Glomerular endothelial cell (primary cell): ENCODE measurements at regions not wholly inside any gene's neighbourhood (a gene's known extent, or its start where the extent isn't known, plus 50 kb on each side); places are given as distances from the start of the nearest gene placed in this dataset.

Source experiments
- DNase-seq: peaks from one replicate; pipeline ENCODE4 v3.0.0-alpha.2; 2011; ENCODE audit warnings: low read depth, low spot score; ENCODE audit errors: extremely low read depth

DNA sequence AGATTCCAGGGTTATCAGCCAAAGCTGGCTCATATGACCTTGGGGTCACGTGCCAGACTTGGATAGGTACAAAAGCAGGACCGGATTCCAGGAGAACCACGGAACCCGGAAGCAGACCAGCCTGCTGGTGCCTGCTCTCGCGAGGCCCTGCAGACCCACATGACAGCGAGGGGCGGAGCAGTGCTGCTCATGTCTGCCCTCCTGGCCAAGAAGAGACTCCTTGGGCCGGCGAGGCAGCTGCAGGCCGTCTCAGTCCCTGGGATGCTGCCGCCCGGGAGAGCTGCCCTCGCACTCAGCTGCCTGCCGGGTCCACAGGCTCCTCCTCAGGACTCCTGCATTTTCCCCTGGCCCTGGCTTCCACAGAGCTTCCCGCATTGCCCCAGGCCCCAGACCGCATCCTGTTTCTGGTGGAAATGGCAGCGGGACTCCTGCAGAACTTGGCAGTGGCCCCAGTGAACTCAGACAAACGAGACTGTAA, 739.5 kb downstream of the SOCS6 start:
- no peak for DNase-seq

DNA sequence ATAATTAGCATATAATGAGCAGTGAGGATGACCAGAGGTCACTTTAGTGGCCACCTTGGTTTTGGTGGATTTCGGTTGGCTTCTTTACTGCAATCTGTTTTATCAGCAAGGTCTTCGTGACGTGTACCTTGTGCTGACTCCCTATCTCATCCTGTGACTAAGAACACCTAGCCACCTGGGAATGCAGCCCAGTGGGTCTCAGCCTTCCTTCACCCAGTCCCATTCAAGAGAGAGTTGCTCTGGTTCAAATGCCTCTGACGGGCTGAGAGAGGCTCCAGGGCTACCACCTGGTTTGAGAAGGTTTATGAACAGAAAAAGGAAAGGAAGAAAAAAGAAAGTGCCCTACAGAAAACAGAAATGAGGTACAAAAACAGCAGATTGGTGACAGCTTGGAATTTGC, 738.7 kb downstream of the SOCS6 start:
- no peak for DNase-seq

DNA sequence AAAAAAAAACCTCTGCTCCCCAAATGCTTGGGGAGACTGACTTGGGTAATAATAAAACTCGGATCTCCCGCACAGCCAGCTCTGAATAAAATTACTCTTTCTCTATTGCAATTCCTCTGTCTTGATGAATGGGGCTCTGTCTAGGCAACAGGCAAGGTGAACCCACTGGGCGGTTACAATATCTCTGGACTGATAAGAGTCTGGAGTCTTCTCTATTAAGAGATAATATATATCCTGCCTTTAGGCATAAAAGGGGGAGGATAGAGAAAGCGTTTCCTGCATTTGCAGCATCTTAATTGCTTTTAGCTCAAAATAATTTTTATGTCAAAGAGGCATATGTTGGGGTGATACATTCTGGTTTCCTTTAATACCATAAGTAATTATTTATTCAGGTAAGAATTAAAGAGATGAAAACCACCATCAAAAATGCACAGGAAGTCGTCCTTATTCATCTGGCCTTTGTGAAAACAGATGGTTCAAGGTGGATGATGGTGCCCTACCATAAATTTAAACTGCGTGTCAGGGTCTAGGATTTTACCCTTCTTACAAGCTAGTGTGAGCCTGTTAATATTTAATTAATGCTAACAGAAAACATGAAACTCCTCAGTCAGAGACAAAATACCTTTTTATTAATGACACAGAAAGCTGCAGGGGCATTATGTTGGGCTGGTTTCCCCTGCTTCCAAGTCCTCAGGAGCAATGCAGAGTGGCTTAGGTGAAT, 736.8 kb downstream of the SOCS6 start:
- DNase-seq, result no peak

DNA sequence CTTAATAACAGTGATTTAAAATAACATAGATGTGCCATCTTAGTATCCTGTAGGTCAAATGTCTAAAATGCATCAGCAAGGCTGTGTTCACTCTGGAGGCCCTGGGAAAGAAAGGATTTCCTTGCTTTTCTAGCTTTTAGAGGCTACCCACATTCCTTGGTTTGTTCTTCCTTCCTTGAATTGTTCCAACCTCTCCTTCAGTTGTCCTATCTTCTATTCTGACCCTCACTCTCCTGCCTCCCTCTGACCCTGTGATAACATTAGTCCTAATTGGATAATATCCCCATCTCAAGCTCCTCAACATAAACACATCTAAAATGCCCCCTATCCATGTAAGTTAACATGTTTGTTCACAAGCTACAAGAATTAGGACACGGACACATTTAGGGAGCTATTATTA, 733.5 kb downstream of the SOCS6 start:
- DNase-seq, result no peak

DNA sequence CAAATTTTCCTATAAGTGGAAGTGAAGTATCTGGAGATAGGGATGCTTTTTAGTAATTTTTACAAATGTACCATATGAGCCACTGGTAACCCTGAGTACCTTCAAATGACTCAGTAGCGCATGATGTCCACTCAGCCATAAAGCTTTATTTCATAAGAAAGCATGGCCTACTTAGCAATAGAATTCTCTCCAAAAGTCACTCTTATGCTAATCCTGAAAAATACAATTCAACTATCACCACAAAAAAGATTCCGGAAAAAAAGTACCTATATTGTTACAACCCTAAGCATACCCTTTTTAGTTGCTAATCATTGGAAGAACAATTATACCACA, 732.2 kb downstream of the SOCS6 start:
- no peak for DNase-seq

DNA sequence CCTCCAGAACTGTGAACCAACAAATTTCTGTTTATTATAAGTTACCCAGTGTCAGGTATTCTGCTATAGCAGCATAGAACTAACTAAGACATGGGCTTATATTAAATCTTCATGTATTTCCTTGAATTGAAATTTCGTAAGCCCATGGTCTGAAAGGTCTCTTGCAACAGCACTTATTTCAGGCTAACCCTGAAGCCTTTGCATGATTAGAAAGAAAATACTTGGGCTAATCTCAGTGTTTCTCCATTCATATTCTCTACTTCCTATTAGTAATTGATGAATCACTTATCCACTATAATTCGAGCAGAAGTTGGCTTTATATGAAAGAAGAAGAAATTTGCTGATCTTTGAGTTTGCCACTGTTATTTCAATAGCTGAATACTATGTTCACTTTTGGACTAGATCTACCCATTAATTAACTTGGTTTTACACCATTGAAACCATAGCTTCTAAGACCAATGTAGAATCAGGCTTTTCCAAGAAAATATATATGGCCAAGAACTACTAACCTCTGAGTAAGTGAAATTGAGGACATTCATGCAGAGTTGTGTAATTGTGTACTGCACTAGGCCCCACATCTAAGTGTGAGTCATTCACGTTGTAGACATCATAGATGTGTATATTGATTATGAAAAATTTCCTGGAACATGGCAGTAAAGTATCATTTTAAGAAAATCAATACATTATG, 731.6 kb downstream of the SOCS6 start:
- DNase-seq, result no peak

DNA sequence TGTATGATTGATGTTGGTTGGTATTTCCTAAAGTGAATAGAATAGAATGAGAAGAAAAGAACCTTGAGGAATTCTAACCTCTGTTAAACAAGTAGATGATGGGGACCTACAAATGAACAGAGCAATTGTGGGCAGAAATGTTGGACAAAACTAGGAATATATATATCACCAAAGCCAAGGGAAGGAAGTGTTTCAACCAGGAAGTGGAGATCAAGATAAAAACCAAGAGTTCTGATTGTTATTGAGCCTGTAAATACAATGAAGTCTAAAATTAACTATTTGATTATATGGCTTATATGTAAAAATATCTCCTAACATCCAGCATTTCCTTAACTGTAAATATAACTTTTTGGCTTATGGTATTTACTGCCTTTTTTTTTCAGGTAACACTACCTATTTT, 730.0 kb downstream of the SOCS6 start:
- DNase-seq, result no peak

DNA sequence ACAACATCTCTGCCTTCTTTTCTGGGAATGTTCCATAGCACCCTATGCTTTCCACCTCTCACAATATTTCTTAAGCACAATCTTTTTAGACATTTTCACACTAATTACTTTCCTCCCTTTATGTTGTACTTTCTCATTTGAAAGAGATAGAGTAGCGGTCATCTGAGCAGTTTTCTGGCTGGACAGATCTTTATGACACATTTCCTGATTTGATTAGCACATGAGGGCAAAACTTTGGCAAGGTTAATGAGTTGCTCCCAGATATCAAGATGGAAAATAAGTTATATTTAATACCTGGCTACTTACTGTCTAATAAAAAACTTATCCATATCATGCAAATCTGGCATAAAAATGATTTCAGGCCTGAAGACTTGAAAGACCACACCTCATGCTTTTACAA, 723.9 kb downstream of the SOCS6 start:
- DNase-seq, result no peak

DNA sequence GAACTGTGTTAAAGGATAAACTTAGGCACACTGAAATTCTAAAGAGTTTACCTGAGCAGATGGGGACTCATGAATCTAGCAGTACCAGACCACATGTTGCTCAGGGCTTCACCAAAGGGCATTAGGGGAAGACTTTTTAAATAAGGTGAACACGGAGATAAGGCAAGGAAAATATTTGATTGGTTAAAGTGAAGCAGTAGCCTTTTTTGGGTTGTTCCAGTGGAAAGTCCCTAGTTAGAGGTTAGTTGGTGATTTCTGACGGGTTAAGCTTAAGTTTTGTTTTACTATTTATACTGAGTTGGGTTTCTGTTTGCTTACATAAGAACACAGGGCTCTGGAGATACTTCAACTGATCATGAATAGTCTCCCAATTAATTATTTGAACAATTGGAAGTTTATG, 722.5 kb downstream of the SOCS6 start:
- DNase-seq, result no peak

DNA sequence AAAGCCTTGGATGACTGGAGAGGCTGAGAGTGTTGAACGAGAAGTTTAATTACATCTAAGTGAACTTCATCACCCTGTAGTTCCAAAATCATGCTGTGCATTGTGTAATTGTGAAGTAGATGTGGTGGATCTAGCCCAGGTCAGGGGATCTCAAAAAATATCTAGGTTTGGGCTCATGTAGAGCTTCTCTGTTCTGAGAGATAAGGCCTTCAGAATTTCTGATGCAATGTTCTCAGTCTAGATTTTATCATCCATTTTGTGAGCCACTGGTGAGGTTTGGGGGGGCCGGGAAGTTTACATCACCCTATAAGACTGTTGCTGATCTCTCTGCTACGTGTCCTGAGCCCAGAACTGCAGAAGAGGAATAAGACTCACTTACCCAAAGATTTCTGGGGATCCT, 719.4 kb downstream of the SOCS6 start:
- DNase-seq, result no peak

DNA sequence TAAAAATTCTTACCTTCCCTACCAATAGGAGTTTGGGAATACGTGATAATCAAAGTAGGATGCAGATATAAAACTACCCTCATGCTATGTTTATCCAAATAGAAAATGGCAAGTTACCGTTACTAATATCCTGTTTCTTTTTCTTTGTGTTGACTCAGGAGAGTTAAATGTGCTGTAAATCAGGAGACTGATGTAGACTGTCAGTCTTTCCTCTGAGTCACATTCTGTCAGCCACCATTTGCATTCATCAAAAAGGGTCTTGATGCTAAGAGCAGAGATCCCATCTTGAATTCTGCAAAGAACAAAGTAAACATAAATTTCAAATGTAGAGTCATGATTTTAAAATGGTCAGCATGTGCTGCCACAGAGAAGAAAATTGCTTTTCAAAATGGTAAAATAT, 712.8 kb downstream of the SOCS6 start:
- no peak for DNase-seq

DNA sequence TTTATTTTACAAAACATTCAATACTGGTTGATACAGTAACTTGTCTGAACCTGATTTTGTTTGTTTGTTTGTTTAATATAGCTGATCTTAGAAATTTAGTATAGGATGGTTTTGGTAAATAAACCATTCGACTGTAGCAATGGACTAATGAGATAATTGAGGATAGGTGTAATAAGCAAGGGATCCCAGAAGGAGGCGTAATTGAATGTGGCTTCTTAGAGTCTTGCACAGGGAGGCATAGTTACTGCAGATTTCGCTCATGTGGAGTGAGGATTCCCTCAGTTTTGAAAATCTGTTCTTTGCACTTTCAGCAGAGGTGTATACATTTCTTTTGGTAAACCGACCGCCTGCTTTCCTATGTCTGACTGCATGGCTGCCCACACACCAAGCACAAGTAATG, 709.6 kb downstream of the SOCS6 start:
- no peak for DNase-seq

DNA sequence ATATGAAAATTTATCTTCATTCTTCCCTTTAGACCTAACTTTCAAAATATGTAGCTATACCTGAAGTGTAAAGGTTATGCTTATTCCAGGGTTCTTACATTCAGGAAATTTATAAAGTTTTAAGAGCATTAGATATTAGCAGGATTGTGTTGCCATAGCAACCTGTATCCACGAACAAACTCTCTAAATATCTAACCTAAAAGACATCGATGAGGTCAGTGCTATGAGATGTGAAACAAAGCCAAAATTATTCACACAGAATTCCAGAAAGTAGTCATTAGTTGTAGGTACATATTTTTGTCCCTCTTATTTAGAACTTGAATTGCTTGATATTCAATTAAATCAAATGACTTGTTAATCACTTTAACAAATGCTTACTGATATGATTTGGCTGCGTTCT, 705.3 kb downstream of the SOCS6 start:
- no peak for DNase-seq

DNA sequence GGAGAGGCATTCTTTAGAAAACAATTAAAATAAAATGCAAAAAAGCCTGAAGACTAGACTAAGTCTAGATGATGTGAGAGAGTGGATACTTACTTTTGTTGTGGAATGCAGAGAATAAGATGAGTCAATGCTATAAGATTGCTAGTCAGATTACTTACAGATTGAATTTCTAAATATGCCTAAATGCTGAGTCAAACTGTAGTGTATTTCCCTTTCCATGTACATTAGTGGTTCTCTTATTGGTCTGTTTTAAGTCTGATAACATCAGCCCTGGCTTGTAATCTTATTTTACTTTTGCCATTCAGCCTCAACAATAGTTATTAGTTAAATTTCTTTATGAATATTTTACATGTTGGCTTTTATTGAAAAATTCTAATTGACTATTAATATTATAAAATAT, 702.7 kb downstream of the SOCS6 start:
- DNase-seq, result no peak

DNA sequence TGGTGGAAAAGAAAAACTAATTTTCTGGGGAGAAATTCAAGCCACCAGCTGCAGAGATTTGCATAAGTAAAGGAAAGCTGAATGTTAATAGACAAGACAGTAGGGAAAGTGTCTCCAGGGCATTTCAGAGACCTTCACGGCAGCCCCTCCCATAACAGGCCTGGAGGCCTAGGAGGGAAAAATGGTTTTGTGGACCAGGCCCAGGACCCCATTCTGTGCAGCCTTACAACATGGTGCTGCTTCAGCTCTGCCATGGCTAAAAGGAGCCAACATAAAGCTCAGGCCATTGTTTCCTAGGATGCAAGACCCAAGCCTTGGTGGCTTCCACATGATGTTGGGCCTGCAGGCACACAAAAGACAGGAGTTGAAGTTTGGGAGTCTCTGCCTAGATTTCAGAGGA, 697.1 kb downstream of the SOCS6 start:
- DNase-seq, result no peak

DNA sequence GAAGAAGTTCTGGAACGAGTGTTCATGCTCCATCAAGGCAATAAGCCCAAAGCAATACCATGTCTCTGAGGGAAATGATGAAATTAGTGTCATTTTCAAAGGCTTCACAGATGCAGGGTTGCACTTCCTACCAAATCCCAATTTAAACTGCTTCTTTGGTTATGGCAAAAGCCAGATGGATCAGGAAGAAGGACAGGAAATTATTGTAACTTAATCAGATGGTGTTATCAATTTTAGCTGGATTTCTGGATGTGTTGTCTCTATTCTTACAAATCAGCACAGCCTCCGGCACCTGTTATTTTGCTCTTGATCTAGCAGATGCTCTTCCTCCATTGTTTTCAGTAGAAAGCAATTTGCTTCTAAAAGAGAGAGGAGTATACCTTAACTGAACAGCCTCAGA, 693.4 kb downstream of the SOCS6 start:
- DNase-seq, result no peak

DNA sequence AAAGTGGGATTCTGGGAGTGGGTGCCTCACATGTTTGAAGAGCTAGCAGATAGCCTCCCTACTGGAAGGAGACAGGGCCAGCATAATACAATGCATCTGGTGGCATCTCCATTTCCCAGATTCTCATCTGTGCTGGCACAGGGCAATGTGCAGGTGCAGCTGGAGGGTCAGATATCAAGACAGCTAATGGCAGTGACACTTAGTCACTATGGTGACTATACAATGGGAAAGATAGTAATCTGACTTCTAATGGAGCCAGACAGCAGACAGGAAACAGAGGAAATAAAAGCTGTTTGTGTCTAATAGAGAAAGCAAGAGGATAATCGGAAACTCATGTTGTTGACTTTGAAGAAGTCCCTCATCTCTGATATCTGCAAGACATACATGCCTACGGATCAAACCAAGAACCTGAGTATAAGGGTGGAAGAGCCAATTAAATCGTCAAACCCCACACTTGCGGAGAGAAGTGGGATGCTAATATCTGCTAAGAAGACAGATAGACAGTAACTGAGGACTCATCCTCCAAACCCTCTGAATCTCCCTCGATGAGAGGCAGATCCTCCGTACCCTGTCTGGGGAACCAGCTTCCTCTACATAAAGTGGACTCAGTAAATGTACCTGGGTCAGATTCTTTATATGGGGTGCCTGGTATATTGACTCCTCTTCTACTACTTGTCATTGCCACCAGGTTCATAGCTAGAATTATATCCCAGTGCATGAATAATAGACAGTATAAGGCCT, 692.7 kb downstream of the SOCS6 start:
- no peak for DNase-seq

DNA sequence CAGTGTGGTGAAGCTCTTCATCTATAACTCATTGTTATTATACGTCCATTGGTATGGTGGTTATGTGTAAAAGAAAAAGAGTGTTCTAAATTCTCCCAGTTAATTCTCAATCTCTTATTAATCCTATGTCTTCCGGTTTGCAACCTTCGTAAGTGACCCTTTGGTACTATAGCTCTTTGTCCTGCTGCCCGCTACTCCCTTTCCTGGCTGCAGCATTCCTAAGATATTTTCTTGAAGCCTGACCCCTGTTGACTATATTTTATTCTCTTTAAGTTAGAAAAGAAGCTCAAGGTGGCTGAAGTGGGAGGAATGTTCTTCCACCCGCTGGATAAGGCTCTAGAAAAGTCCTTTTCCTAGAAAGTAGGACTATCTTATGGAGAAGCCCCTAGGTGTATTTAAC, 684.8 kb downstream of the SOCS6 start:
- DNase-seq, result no peak

DNA sequence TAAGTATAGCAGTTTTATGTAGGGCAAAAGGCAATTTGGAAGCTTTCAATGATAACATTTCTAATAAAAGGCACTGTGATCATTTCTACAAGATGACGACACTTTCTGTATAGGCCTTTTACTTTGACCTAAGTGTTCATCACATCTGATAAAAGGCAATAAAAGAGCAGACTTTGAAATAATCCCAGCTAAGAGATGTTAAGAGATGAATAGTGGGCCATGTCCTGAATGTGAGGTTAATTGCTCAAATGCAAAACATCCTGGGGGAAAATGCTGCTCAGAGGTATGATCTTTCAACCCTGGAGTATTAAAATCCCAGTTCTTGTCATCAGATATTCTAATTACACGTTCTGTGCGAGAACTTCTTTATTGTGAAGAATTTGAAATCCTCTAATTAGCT, 677.6 kb downstream of the SOCS6 start:
- no peak for DNase-seq

DNA sequence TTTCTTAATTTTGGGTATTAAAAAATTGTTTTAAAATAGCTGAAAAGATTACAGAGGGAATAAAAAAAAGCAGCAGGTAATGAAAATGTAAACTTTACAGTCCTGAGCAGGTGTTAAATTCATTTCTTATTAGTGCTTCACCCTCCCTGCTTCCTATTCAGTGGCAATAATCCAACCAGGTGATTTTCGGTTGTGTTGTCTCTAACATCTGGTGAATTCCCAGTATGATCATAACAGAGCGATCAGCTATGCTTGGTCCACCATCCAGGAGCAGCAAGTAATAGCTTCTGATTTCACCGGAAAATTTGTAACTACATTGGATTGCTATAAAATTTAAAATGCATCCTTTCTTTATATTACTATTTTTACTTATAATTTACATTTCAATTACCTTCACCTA, 673.1 kb downstream of the SOCS6 start:
- no peak for DNase-seq

DNA sequence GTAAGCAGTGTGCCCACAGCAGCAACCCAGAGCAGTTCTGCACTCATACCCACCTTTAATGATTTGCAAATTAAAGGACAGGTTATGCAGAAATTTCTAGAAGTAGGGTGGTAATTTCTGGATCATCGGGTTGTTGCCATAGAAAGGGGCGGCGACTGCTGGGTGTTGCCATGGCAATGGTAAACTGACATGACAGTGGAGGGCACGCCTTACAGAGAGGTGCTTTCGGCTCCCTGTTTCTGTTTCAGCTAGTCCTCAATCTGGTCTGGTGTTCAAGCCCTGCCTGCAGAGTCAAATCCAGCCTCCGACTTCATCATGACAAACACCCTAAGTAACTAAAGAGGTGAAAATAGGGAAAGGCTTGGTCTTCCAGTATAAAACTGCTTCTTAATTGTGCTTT, 667.7 kb downstream of the SOCS6 start:
- no peak for DNase-seq

DNA sequence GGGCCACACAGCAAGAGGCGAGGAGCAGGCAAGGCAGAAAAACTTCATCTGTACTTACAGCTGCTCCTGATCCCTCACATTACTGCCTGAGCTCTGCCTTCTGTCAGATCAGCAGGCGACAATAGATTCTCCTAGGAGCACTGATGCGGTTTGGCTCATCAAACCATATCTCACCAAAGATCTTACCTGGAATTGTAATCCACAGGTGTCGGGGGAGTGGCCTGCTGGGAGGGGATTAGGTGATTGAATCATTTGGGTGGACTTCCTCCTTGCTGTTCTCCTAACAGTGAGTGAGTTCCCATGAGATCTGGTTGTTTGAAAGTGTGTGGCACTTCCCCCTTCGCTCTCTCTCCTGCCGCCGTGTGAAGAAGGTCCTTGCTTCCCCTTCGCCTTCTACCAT, 647.3 kb downstream of the SOCS6 start:
- DNase-seq, result no peak
